SKM-1 (cell line): ENCODE measurements at regions not wholly inside any gene's neighbourhood (a gene's known extent, or its start where the extent isn't known, plus 50 kb on each side); places are given as distances from the start of the nearest gene placed in this dataset.

Source experiments
- DNase-seq: peaks from one replicate; lab custom pipeline; 2025; ENCODE audit not compliant: unreplicated experiment; lab: John Stamatoyannopoulos, UW

GRCh38 chr11:32003335-32003734 lies 87.5 kb upstream of the RCN1 start:
- DNase-seq: no peak

- DNase-seq: no peak
Observed at GRCh38 chr11:32002311-32002710, 88.6 kb upstream of the RCN1 start.

DNA sequence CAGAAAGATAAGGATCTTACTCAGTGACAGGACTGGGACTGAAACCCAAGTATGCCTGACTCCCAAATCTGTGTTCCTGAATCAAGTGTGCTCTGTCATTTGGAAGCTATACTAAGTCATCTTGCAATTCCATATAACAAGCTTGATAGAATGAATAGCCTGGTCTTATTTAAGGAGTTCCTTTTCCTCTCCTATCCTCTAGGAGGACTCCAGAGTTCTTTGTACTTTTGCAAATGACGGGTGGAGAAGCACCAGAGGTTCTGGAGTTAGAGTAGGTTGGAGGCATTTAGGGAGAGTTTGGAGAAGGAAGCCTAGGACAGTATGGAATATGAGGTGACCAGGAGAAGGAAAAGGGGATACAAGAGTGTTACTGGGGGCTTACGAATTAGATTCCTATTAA lies 92.9 kb upstream of the RCN1 start:
- no peak for DNase-seq

DNA sequence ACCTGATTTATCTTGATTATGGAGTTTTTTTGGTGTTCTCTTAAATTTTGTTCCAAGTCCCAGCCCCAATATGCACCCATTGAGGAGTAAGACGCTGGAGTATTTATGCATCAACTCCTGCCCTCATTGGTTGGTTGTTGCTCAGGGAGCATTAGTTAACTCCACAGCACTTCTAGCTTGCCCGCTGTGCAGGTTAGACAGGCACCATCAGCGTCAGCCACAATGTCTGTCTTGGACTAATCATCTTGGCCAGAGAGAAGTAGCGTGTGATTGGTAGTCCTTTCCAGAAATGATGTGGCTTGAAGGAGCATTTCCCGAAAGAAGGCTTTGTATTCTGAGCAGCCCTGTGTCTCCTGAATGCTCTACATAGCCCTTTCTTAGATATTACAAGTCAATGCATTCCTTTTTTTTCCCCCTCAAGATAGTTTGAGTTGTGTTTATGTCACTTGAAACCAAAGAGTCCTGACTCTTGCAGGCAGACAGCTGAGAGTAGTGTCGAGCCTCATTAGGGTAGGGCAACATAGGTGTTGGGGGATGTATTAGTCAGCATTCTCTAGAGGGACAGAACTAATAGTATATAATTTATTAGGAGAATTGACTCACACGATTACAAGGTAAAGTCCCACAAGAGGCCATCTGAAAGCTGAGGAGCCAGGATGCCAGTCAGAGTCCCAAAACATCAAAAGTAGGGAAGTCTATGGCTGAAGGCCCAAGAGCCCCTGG lies 94.6 kb upstream of the RCN1 start:
- no peak for DNase-seq

- DNase-seq: no peak
Observed at GRCh38 chr11:31995525-31996094, 95.3 kb upstream of the RCN1 start.

DNA sequence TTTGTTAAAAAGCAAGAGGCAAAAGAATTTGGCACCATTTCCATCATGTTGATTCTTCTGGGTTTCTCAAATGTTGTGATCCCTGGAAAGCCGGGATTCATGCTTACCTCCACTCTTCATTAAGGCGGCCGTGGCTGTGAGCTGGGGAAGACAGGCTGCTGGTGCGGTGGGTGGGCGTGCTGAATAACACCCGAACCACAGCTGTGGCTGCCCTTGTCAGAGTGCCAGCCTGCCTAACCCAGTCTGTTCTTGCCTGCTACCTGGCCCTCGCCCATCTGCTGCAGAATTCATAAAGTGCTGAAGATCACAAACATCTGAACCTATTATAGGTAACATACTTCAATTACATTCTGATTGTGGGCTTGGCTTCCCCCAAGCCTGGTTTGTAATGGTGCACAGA lies 95.8 kb upstream of the RCN1 start:
- DNase-seq: no peak

- DNase-seq: no peak
Observed at GRCh38 chr11:31987118-31988005, 103.5 kb upstream of the RCN1 start.

DNA sequence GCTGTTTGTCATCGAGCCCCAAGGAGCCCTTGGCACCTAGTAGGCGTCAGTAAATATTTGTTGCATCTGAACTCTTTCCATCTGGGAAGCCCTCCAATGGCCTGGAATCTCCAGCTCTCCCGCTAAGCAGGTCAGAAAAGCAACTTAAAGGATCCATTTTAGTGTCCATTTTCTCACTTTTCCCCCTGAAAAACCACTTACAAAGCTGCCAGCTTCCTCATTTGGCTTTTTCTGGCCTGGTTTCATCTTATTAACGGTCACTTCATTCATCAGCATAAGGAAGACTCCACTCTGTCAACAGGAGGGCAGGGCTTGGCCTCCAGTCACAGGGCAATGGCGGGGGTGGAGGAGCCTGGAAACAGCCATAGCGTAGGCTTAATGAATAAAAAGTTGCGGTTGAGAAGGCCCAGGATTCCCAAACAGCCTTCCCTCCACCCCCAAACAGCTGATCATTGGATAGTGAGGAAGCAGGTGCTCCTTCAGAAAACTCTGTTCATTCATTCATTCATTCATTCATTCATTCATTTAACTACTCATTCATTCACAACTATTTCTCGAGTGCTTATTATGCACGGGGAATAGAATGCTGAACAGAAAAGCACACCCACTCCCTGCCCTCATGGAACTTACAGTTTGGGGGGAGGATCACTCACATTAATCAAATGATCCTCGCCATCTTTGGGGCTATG lies 104.5 kb upstream of the RCN1 start:
- DNase-seq: no peak

- no peak for DNase-seq
Observed at GRCh38 chr11:31981457-31981856, 109.4 kb upstream of the RCN1 start.

DNA sequence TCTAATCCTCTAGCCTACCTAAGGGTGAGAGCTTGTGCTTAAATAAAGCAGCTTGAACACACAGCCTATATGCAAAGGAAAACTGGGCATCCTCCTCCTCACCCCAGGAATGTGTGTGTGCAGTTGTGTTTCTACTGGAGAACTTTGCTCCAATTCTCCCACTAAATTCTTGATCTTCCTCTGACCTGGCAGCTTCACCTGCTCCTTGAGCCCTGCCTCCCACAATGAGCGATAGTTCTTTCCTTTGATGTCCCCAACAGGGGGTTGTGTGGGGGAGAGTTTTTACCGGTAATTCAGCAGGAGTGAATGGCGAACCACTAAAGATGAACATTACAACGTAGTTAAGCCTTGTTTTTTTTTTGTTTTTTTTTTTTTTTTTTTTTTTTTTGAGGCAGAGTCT lies 113.5 kb upstream of the RCN1 start:
- DNase-seq: no peak

GRCh38 chr11:31974366-31975136 lies 116.3 kb upstream of the RCN1 start:
- no peak for DNase-seq

GRCh38 chr11:31973172-31973571 lies 117.7 kb upstream of the RCN1 start:
- DNase-seq: no peak

- no peak for DNase-seq
Observed at GRCh38 chr11:31972623-31973022, 118.3 kb upstream of the RCN1 start.

DNA sequence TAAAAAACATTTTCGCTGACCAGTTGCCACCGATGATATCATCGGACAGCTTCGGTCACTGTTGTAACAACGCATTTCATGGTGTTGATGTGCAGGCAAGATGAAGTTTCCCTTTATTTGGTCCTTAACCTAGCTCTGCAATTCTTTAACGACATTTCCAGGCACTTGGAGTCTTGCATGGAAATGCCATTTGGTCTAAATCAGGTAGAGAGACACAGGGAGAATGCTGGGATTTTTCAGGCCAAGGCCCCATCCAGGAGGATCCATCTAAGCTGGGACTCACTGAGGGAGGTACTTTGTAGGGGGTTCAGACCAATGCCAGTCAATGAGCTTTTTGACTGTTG lies 121.5 kb upstream of the RCN1 start:
- DNase-seq: no peak

- DNase-seq: no peak
Observed at GRCh38 chr11:31968461-31969358, 122.2 kb upstream of the RCN1 start.

GRCh38 chr11:31967404-31968130 lies 123.3 kb upstream of the RCN1 start:
- DNase-seq: no peak

DNA sequence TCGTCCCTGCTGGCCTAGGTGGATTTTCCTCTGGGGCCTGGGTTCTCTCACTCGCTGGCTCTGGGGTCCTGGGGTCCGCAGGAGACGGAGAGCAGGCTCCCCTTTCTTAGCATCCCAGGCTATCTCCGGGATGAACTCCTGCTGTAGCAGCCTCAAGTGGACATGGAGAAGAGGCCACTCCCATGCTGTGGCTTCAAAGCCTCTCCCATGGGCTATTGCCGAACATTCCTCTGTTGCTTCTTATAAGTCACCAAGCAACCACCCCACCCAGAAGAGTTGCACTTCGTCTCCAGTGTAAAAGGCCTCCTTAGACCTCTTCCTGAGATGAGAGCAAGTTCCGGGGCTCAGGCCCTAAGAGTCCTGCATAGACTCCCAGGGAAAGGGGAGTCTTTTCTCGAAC lies 124.0 kb upstream of the RCN1 start:
- no peak for DNase-seq

DNA sequence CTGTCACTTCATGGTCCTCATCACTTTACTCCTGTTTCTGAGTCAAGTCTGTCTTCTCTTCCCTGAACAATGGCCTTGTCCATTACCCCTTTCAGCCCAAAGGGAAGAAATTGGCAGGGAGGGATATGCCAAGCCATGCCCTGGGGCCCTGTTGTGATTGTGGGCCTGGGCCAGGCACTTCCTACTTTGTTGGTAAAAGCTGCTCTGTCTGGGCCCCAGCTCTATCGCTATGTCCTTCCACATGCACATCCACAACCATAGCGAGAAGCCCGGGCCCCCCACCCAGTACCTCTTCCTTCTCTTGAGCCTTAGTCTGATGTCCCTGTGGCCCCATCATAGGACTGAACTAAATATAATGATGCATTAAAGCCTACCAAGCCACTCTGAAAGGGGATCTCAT lies 126.7 kb upstream of the RCN1 start:
- no peak for DNase-seq

- DNase-seq: no peak
Observed at GRCh38 chr11:31960126-31960525, 130.7 kb upstream of the RCN1 start.
